LNCaP clone FGC (cell line): ENCODE measurements at regions not wholly inside any gene's neighbourhood (a gene's known extent, or its start where the extent isn't known, plus 50 kb on each side); places are given as distances from the start of the nearest gene placed in this dataset.

Experiments used
- DNase-seq: peaks from one replicate; pipeline ENCODE4 v3.0.0-alpha.2; 2011; ENCODE audit warnings: low read depth
- H3K4me3 ChIP-seq: 2 replicates; pipeline ENCODE4 v1.5.1; 2011; ENCODE audit warnings: mild to moderate bottlenecking, low read depth, low read length, control low read depth
- TF ChIP-seq, protein P1 (sequence below): IDR thresholded peaks from 2 replicates; pipeline ENCODE4 v1.5.1; 2012; ENCODE audit warnings: mild to moderate bottlenecking; ENCODE audit not compliant: control insufficient read depth, insufficient read depth; ENCODE audit errors: extremely low read depth

DNA sequence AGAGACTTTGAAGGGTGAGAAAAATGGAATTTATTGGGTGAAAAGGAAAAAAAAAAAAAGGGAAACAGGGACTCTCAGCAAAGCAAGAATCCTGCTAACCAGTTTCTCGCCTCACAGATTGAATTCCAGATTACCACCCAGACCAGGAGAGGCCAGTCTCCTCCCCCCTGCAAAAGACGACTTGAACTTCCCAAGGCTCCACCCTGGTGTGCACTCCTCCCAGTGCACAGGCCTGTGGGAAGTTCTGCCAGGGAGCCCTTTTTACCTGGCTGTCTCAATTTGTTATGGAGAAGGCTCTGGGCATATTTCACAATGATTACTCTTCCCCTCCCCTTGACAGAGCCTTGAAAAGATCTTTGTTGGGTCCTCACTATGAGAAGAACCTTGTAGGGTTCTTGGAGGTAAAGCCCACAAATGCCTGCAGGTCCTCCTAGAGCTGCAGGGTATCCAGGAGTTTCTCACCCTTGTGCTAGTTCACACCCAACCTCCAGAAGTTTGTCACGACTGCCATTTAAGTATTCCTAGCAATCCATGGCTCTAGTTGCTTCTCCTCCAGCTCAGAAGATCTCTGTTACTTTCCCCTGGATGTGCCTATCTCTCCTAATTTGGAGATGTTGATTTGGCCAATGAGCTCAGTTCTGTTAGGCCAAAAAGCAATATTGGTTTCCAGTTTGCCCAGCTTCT, 229.8 kb upstream of the TMTC4 start:
- H3K4me3 ChIP-seq = no peak overlapping the region
- TF ChIP-seq, protein P1, sequence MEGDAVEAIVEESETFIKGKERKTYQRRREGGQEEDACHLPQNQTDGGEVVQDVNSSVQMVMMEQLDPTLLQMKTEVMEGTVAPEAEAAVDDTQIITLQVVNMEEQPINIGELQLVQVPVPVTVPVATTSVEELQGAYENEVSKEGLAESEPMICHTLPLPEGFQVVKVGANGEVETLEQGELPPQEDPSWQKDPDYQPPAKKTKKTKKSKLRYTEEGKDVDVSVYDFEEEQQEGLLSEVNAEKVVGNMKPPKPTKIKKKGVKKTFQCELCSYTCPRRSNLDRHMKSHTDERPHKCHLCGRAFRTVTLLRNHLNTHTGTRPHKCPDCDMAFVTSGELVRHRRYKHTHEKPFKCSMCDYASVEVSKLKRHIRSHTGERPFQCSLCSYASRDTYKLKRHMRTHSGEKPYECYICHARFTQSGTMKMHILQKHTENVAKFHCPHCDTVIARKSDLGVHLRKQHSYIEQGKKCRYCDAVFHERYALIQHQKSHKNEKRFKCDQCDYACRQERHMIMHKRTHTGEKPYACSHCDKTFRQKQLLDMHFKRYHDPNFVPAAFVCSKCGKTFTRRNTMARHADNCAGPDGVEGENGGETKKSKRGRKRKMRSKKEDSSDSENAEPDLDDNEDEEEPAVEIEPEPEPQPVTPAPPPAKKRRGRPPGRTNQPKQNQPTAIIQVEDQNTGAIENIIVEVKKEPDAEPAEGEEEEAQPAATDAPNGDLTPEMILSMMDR = no peak
- DNase-seq = no peak

GRCh38 chr13:100899720-100900316, 225.2 kb upstream of the TMTC4 start:
- H3K4me3 ChIP-seq = no peak overlapping the region
- TF ChIP-seq, protein P1 = no peak
- no peak for DNase-seq

DNA sequence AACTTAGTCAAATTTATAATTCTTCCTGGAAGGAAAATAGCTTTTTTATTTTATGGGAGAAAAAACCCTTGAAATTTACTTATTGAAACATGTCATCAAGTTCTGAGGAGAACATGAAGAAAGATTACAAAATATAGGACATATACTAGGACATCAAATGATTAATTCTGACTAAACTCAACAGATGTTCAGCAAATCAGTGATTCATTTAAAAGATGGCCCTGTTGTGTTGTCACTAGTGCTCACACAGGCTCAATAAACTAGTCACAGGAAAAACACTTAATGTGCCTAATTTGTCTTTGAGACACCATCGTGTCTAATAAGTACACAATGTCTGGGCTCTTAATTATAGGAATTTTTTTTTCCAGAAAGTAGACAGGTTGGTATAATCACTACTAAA, 223.8 kb upstream of the TMTC4 start:
- TF ChIP-seq, protein P1 = no peak
- DNase-seq = no peak
- no peak overlapping the region for H3K4me3 ChIP-seq

DNA sequence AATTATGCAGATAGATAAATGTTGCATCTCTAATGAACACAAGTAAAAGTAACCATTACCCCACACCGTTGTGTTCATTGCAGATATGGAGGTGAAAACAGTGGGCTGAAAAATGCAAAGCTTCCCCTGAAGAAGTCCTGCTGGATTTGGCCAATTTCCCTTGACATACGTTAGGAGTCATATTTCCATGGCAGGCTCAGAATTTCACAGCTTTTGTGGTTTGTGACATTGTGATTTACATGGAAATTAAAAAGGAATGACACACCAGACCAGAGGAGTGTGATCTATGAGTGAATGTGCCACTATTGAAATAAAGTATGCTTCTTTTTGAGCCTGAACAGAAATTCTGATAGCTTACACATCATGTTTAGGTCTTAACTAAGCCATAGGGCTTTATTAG, 221.1 kb upstream of the TMTC4 start:
- H3K4me3 ChIP-seq = no peak overlapping the region
- TF ChIP-seq, protein P1 = no peak
- no peak for DNase-seq

- no peak overlapping the region for H3K4me3 ChIP-seq
- TF ChIP-seq, protein P1 = no peak
- no peak for DNase-seq
These were observed 218.4 kb upstream of the TMTC4 start for GRCh38 chr13:100892981-100893380.

- DNase-seq = no peak
- H3K4me3 ChIP-seq = no peak overlapping the region
- TF ChIP-seq, protein P1 = no peak
These were observed 216.1 kb upstream of the TMTC4 start for GRCh38 chr13:100890645-100891044.

GRCh38 chr13:100887729-100888151, 213.1 kb upstream of the TMTC4 start:
- no peak overlapping the region for H3K4me3 ChIP-seq
- TF ChIP-seq, protein P1 = no peak
- no peak for DNase-seq
